ENCODE measurements at regions not wholly inside any gene's neighbourhood (a gene's known extent, or its start where the extent isn't known, plus 50 kb on each side); places are given as distances from the start of the nearest gene placed in this dataset.

- H3K9me3 ChIP-seq (ENCODE audit: severe bottlenecking) = no peaks in the 10 kb centered on the region
- H3K36me3 ChIP-seq = no peaks in the 10 kb centered on the region
- no peak overlapping the region for H3K4me3 ChIP-seq (ENCODE audit: low read depth, low read length)
- no peak for DNase-seq
- TF ChIP-seq CTCF (IDR thresholded peaks at IDR 0.05; ENCODE audit: low read depth, low read length) = no peak
- H3K27ac ChIP-seq = no peak overlapping the region
- H3K27me3 ChIP-seq (ENCODE audit: insufficient read depth, low read depth, severe bottlenecking) = no peaks in the 10 kb centered on the region
Observed at GRCh38 chr1:168443899-168444298, 99.9 kb downstream of the XCL2 start.

GRCh38 chr1:168443356-168443755, 100.4 kb downstream of the XCL2 start:
- Histone ChIP-seq H3K9me3 (ENCODE audit: severe bottlenecking) (no peaks in the 10 kb centered on the region), H3K36me3 (no peaks in the 10 kb centered on the region), H3K27ac (no peak overlapping the region), H3K27me3 (ENCODE audit: insufficient read depth, low read depth, severe bottlenecking) (no peaks in the 10 kb centered on the region), H3K4me3 (ENCODE audit: low read depth, low read length) (no peak overlapping the region)
- no peak for DNase-seq
- no peak for TF ChIP-seq CTCF (IDR thresholded peaks at IDR 0.05; ENCODE audit: low read depth, low read length)

- DNase-seq = peak; percentile 14
- Histone ChIP-seq H3K4me3 (ENCODE audit: low read depth, low read length) (no peak overlapping the region), H3K36me3 (no peaks in the 10 kb centered on the region), H3K27ac (no peak overlapping the region), H3K27me3 (ENCODE audit: insufficient read depth, low read depth, severe bottlenecking) (no peaks in the 10 kb centered on the region), H3K9me3 (ENCODE audit: severe bottlenecking) (no peaks in the 10 kb centered on the region)
- no peak for TF ChIP-seq CTCF (IDR thresholded peaks at IDR 0.05; ENCODE audit: low read depth, low read length)
Observed at GRCh38 chr1:168442931-168443330, 100.9 kb downstream of the XCL2 start.

- Histone ChIP-seq H3K4me3 (ENCODE audit: low read depth, low read length) (no peak overlapping the region), H3K27me3 (ENCODE audit: insufficient read depth, low read depth, severe bottlenecking) (no peaks in the 10 kb centered on the region), H3K9me3 (ENCODE audit: severe bottlenecking) (no peaks in the 10 kb centered on the region), H3K36me3 (no peaks in the 10 kb centered on the region), H3K27ac (no peak overlapping the region)
- no peak for DNase-seq
- no peak for TF ChIP-seq CTCF (IDR thresholded peaks at IDR 0.05; ENCODE audit: low read depth, low read length)
Observed at GRCh38 chr1:168441745-168442144, 102.1 kb downstream of the XCL2 start.

- Histone ChIP-seq H3K4me3 (ENCODE audit: low read depth, low read length) (peak overlapping the region; percentile 32), H3K9me3 (ENCODE audit: severe bottlenecking) (no peaks in the 10 kb centered on the region), H3K27me3 (ENCODE audit: insufficient read depth, low read depth, severe bottlenecking) (no peaks in the 10 kb centered on the region), H3K27ac (no peak overlapping the region), H3K36me3 (no peaks in the 10 kb centered on the region)
- peak; percentile 68 for DNase-seq
- peak; percentile 63 for TF ChIP-seq CTCF (IDR thresholded peaks at IDR 0.05; ENCODE audit: low read depth, low read length)
Observed at GRCh38 chr1:168439456-168440375, 104.1 kb downstream of the XCL2 start.
